ENCODE measurements at regions not wholly inside any gene's neighbourhood (a gene's known extent, or its start where the extent isn't known, plus 50 kb on each side); places are given as distances from the start of the nearest gene placed in this dataset.

DNA sequence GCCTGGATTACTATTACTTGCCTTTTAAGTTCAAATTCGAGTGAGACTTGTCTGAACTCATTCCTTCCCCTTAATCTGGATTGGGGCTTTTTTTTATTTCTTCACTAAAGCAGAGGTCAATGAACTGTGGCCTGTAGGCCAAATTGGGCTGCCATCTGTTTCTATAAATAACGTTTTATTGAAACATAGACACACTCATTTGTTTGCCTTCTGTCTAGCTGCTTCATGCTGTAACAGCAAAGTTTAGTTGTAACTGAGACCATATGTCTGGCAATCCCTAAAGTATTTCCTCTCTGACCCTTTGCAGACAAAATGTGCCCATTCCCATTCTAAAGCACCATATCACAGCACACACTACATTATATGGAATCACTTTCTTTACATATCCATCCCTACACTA is 207.9 kb upstream of the ISX start:
- WGBS, 2 donors, result 25 to 34% methylated on average over 2 of the region's 2 CpGs
- H3K4me1 ChIP-seq, result no peaks in the 10 kb centered on the region
- no peaks in the 10 kb centered on the region for H3K36me3 ChIP-seq (replicated peaks in 1 of 2; ENCODE audit: insufficient read depth in 1 of 2, low read depth in 2 of 2)
- peaks cover 0 to 5% (median 0%) of the 10 kb centered on the region in 3 donors for H3K9me3 ChIP-seq
- H3K27me3 ChIP-seq, result no peaks in the 10 kb centered on the region
- TF ChIP-seq, protein P1, sequence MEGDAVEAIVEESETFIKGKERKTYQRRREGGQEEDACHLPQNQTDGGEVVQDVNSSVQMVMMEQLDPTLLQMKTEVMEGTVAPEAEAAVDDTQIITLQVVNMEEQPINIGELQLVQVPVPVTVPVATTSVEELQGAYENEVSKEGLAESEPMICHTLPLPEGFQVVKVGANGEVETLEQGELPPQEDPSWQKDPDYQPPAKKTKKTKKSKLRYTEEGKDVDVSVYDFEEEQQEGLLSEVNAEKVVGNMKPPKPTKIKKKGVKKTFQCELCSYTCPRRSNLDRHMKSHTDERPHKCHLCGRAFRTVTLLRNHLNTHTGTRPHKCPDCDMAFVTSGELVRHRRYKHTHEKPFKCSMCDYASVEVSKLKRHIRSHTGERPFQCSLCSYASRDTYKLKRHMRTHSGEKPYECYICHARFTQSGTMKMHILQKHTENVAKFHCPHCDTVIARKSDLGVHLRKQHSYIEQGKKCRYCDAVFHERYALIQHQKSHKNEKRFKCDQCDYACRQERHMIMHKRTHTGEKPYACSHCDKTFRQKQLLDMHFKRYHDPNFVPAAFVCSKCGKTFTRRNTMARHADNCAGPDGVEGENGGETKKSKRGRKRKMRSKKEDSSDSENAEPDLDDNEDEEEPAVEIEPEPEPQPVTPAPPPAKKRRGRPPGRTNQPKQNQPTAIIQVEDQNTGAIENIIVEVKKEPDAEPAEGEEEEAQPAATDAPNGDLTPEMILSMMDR (IDR thresholded peaks at IDR 0.05), result no peak
- TF ChIP-seq POLR2A (IDR thresholded peaks at IDR 0.05), result no peak
- intact Hi-C loops (cut with DNase I), result no loop called here
- H3K4me3 ChIP-seq, result no peak overlapping the region
- ATAC-seq (no peak), DNase-seq (no peak)
- no peak overlapping the region for H3K27ac ChIP-seq

DNA sequence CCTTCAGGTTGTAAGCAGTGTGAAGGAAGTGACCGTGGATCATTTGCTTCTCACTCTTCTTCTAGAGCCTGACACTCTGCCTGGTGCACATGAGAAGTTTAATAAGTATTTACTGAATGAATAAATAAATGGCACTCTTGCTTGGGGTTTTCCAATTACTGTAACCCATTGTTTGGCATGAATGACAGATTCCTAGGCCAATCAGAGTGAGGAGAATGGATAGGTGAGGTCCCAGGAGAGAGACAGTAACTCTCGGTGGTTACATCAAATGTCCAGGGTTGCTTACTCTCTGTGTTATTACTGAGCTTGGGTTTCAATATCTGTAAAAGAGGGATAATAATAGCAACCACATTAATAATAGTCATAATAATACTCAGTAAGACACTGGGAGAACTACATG is 204.2 kb upstream of the ISX start:
- Histone ChIP-seq H3K4me1 (no peaks in the 10 kb centered on the region), H3K36me3 (replicated peaks in 1 of 2; ENCODE audit: insufficient read depth in 1 of 2, low read depth in 2 of 2) (no peaks in the 10 kb centered on the region), H3K4me3 (no peak overlapping the region), H3K9me3 (peaks cover 0 to 5% (median 0%) of the 10 kb centered on the region in 3 donors), H3K27me3 (no peaks in the 10 kb centered on the region), H3K27ac (no peak overlapping the region)
- TF ChIP-seq, protein P1 (IDR thresholded peaks at IDR 0.05), result no peak
- TF ChIP-seq POLR2A (IDR thresholded peaks at IDR 0.05), result no peak
- DNase-seq (no peak), ATAC-seq (no peak)
- intact Hi-C loops (cut with DNase I), result no loop called here
- 69 to 76% methylated on average over 2 of the region's 2 CpGs for WGBS, 2 donors

DNA sequence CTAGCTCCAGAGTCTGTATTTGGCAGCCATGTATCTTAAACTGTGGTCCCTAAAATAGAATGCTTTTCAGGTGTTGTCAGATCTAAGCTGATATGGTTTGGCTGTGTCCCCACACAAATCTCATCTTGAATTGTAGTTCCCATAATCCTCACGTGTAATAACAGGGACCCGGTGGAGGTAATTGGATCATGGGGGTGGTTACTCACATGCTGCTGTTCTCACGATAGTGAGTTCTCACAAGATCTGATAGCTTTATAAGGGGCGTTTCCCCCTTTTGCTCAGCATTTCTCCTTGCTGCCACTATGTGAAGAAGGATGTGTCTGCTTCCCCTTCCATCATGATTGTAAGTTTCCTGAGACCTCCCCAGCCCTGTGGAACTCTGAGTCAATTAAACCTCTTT is 199.9 kb upstream of the ISX start:
- intact Hi-C loops (cut with DNase I), result no loop called here
- 37 to 52% methylated on average over 4 of the region's 4 CpGs for WGBS, 2 donors

DNA sequence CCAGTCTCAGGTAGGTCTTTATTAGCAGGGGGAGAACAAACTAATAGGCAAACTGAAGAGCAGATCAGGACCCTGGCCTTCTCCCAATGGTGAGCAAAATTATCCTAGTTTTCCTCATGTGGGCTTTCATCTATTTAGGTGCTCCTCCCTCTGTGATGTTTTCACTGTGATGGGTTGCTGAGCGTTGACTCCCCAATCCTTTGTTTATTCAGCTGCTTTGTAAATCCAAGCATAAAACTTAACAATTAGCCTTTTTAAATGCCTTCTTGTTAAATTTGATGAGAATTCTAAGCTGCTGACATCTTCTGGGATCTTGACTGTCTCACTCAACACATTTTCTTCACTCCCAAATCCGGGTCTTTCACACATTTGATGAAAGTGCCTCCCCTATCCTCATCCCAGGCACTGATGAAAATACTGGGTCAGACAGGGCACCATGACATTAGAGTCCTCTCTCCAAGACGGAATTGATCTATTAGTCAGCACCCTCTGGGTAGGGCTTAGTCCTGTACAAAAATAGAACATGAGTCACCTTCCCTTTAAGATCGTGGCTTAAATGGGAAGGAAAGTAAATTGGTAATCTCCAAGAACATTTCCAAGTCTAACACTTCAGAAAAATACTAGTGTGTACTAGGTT is 199.3 kb upstream of the ISX start:
- H3K27ac ChIP-seq, result no peak overlapping the region
- no peak for TF ChIP-seq POLR2A (IDR thresholded peaks at IDR 0.05)
- TF ChIP-seq, protein P1 (IDR thresholded peaks at IDR 0.05), result no peak
- no peaks in the 10 kb centered on the region for H3K9me3 ChIP-seq
- intact Hi-C loops (cut with DNase I), result no loop called here
- H3K36me3 ChIP-seq (replicated peaks in 1 of 2; ENCODE audit: insufficient read depth in 1 of 2, low read depth in 2 of 2), result no peaks in the 10 kb centered on the region
- no peaks in the 10 kb centered on the region for H3K4me1 ChIP-seq
- no peaks in the 10 kb centered on the region for H3K27me3 ChIP-seq
- DNase-seq (no peak), ATAC-seq (no peak)
- no peak overlapping the region for H3K4me3 ChIP-seq
- 27 to 33% methylated on average over 4 of the region's 4 CpGs for WGBS, 2 donors

More for the DNA sequence above, 199.9 kb upstream of the ISX start:
- Histone ChIP-seq H3K27me3 (no peaks in the 10 kb centered on the region), H3K27ac (no peak overlapping the region), H3K9me3 (no peaks in the 10 kb centered on the region), H3K4me3 (no peak overlapping the region), H3K4me1 (no peaks in the 10 kb centered on the region), H3K36me3 (replicated peaks in 1 of 2; ENCODE audit: insufficient read depth in 1 of 2, low read depth in 2 of 2) (no peaks in the 10 kb centered on the region)
- ATAC-seq, result no peak
- no peak for DNase-seq
- no peak for TF ChIP-seq POLR2A (IDR thresholded peaks at IDR 0.05)
- TF ChIP-seq, protein P1 (IDR thresholded peaks at IDR 0.05), result no peak

DNA sequence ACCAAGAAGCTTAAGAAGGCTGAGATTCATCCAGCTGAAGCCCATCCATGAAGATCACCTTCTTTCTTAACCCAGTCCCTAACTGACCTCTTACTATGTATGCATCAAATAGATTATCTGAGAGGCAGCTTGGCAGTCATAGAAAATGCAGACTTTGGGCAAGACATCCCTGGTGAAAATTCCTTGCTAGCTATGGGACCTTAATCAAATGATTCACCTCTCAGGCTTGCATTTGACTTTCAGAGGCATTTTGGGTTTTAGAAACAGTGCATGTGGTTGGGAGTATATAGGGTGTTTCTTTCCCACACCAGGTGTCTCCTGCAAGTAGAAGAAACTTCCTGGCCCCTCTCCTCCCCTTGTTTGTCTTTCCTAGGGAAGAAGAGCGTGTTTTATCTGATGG is 188.5 kb upstream of the ISX start:
- TF ChIP-seq POLR2A (IDR thresholded peaks at IDR 0.05), result no peak
- TF ChIP-seq, protein P1 (IDR thresholded peaks at IDR 0.05), result no peak
- Histone ChIP-seq H3K36me3 (replicated peaks in 1 of 2; ENCODE audit: insufficient read depth in 1 of 2, low read depth in 2 of 2) (no peaks in the 10 kb centered on the region), H3K27me3 (no peaks in the 10 kb centered on the region), H3K4me1 (no peaks in the 10 kb centered on the region), H3K27ac (no peak overlapping the region), H3K4me3 (no peak overlapping the region), H3K9me3 (no peaks in the 10 kb centered on the region)
- DNase-seq (no peak), ATAC-seq (no peak)
- WGBS, 2 donors, result 48 to 52% methylated on average over 1 of the region's 1 CpG
- intact Hi-C loops (cut with DNase I), result no loop called here

All from body of pancreas (tissue), 4 donors.